PC-3 (cell line): ENCODE measurements at regions not wholly inside any gene's neighbourhood (a gene's known extent, or its start where the extent isn't known, plus 50 kb on each side); places are given as distances from the start of the nearest gene placed in this dataset.

Source experiments
- EZH2 ChIP-seq: fragments of 300-600 bp; sonication (generic); IDR thresholded peaks from one replicate; pipeline ENCODE4 v1.6.1; 2017; ENCODE audit warnings: antibody characterized with exemption, mild to moderate bottlenecking, low read length; ENCODE audit not compliant: unreplicated experiment
- EZH2phosphoT487 ChIP-seq: fragments of 300-600 bp; sonication (generic); IDR thresholded peaks from 2 replicates; pipeline ENCODE4 v1.6.1; 2018; ENCODE audit warnings: mild to moderate bottlenecking, antibody characterized with exemption, low read length, borderline replicate concordance
- TF ChIP-seq, protein P1 (sequence below): fragments of 300-600 bp; sonication (generic); conservative IDR thresholded peaks from 2 replicates; pipeline ENCODE4 v1.5.1; 2017; ENCODE audit warnings: antibody characterized with exemption, low read depth, mild to moderate bottlenecking, low read length

DNA sequence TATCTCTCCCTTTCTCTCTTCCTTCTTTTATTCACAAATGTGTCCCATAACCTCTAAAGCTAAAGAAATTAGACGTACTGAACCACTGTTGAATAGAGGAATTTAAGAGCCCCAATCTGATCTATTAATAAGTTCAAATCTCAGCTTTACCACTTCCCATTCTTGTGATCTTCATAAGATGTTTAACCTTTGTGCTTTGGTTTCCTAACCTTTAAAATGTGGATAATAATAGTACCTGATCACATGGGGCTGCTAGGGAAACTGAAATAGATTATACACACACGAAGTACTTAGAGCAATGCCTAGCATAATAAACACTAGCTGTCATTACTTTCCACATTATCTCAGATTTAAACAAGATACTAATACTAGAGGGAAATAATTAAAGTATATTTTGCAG is 324.3 kb upstream of the SEMA6A start:
- TF ChIP-seq, protein P1, sequence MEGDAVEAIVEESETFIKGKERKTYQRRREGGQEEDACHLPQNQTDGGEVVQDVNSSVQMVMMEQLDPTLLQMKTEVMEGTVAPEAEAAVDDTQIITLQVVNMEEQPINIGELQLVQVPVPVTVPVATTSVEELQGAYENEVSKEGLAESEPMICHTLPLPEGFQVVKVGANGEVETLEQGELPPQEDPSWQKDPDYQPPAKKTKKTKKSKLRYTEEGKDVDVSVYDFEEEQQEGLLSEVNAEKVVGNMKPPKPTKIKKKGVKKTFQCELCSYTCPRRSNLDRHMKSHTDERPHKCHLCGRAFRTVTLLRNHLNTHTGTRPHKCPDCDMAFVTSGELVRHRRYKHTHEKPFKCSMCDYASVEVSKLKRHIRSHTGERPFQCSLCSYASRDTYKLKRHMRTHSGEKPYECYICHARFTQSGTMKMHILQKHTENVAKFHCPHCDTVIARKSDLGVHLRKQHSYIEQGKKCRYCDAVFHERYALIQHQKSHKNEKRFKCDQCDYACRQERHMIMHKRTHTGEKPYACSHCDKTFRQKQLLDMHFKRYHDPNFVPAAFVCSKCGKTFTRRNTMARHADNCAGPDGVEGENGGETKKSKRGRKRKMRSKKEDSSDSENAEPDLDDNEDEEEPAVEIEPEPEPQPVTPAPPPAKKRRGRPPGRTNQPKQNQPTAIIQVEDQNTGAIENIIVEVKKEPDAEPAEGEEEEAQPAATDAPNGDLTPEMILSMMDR, result no peak
- no peak for TF ChIP-seq EZH2phosphoT487
- no peak for TF ChIP-seq EZH2
